ENCODE measurements at regions not wholly inside any gene's neighbourhood (a gene's known extent, or its start where the extent isn't known, plus 50 kb on each side); places are given as distances from the start of the nearest gene placed in this dataset.
"Not testable (repeated sequence)": the region's sequence is repeated elsewhere in the genome, so short reads cannot be mapped to it uniquely, and the experiment has no call there.

DNA sequence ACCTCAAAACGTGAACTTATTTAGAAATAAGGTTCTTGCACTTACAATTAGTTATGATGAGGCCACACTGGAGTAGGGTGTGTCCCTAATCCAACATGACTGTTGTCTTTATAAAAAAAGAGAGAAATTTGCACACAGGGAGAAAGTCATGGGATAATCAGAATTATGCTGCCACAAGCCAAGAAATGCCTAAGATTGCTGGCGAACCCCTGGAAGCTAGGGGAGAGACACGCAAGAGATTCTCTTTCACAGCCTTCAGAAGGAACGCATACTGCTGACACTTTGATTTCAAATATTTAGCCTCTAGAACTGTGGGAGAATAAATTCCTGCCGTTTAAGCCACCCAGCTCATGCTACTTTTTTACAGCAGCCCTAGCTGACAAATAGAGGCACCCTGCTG lies 138.3 kb downstream of the CCDC71L start:
- DNase-seq = no peak

DNA sequence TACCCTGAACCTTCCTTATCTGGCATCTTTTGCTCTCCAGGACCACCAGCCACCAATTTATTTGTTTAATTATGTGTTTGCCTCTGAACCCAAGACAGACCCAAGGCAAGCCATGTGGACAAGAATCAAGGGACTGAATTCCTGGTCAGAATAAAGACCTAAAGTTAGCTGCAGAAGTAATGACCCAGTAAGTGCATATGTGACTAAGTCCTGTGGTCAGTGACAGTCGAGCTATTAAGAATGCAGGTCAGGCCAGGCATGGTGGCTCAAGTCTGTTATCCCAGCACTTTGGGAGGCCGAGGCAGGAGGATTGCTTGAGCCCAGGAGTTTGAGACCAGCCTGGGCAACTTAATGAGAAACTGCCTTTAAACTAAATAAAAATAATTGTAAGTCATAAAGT lies 139.4 kb downstream of the CCDC71L start:
- DNase-seq = no peak

DNA sequence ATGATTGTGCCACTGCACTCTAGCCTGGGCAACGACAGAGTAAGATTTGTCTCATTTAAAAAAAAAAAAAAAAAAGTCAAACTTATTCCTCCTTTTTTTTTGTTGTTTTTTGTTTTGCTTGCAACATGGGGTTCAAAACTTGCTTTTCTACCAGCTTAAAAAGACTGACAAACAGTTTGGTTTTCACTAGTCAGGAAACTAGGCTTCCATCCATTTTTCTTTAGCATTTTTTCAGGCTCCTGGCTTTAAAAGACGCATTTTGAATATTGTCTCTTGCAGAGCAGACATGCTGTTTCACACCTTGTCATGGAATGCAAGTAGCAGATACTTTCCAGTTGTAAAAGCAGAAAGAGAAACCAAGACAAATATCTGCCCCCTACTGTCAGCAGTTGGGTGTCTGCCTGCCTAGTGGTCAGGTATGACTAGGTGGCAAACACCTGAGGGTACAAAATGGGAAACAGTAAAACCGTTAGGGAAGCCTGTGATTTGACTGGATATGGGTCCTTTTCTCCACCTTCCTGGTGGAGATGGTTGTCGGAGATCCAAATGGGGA lies 139.9 kb downstream of the CCDC71L start:
- no peak for DNase-seq

DNA sequence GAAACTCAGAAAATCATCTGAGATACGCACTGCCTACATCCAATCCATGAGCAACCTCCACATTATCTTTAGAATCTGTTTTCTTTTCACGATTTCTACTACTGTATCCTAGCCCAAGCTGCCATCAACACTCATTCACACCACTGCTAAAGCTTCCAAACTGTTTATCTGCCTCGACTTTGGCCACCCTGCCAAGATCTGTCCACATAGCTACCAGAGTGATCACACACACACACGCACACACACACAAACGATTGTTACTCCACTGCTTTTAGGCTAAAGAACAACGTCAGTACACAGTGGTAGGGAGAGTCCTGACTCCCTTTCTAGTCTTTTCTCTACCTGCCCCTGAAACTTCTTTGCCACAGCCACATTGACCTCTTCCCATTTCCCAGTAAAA lies 142.0 kb downstream of the CCDC71L start:
- no peak for DNase-seq

DNA sequence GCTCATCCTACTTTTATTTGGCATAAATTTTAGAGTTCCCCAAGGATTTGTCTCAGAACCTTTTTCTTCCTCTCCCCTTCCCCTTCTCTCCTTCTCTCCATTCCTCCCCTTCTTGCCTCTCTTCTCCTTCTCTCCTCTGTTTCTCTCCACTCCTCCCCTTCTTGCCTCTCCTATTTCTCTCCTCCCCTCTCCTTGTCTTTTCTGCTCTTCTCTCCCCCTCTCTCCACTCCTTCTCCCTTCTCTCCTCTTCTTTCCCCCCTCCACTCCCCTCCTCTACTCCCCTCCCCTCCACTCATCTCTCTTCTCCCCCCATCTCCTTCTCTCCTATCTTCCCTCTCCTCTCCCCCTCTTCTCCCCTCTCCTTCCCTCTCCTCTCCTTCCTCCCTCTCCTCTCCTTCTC lies 142.7 kb downstream of the CCDC71L start:
- no peak for DNase-seq

DNA sequence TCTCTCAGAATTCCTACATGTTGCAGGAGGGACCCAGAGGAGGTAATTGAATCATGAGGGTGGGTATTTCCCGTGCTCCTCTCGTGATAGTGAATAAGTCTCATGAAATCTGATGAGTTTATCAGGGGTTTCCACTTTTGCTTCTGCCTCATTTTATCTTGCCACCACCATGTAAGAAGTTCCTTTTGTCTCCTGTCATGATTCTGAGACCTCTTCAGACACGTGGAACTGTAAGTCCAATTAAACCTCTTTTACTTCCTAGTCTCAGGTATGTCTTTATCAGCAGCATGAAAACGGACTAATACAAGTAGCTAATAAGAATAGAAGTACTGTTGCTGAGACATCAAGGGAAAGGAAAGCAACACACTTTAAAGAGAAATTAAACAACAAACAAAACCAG lies 143.4 kb downstream of the CCDC71L start:
- DNase-seq = no peak

DNA sequence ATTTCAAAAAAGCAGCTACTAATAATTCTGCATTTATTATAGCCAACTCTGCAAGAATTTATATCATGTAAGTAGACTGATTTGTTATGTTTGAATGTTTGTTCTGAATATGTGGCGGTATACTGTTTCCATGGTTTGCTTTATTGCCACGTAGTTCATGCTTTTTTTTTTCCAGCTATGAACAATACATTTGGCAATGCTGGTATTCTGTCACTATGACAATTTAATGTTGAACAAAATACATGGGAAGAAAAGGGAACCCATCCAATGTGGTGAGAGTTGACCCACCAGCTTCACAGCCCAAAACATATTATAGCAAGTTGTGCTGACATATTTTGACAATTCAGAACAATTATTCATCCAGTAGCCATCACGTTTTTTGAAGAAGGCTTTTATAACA lies 145.6 kb downstream of the CCDC71L start:
- DNase-seq = no peak

DNA sequence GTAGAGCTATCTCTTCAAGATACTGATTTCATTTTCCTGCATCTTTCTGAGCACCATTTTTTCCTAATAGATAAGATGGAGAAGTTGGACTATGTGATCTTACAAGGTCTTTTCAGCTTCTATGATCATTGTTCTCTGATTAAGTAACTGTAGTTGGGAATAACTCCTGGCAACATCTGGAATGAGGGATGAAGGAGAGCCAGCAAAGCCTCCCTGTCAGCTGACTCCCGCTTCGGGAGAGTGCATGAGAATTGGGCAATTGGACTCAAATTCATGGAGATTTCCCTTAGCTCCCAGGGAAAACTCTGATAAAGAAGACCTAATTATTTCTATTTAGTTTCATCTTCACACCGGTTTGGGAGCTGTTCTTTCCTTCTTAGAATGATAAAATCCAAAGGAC lies 146.1 kb downstream of the CCDC71L start:
- DNase-seq = no peak

DNA sequence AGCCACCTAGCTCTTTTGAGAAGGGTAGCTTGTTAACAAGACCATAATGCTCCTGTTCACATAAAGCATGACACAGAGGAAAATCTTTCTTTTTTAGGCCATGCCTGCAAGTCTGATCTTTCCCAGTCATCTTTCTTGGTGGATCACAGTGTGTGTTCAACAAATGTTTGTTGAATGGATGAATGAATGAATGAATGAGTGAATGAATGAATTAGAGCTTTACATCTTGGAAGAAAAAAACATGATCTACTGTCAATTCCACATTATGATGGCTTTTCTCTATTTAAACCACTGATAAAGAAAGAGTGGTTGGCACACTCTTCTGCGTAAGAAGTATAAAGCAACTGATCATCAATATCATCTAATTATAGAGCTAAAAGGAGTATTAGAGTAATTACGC lies 148.7 kb downstream of the CCDC71L start:
- no peak for DNase-seq

DNA sequence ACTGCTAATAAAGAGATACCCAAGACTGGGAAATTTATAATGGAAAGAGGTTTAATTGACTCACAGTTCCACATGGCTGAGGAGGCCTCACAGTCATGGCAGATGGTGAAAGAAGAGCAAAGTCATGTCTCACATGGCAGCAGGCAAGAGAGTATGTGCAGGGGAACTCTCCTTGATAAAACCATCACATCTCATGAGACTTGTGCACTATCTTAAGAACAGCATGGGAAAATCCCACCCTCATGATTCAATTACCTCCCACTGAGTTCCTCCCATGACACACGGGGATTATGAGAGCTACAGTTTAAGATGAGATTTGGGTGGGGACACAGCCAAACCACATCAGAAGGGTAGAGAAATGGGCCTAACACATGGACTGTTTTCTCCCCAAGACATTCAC lies 156.3 kb downstream of the CCDC71L start:
- no peak for DNase-seq

DNA sequence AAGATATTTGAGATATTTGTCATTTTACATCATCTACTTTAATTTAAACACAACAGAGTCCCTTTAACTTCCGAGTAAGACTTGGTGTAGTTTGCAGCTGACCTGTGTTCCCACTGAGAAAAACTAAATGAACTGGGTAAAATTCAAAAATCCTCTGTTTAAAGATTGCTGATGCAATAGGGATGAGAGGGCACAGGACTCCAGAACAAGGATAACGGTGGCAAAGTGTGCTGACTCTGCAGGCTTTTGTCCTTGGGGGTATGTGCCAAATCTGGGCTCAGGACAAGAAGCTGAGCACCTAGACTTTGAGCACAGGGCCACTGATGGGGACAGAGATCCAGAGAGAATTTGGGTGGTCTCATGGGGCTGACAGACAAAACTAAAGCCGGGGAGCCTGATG lies 156.8 kb downstream of the CCDC71L start:
- no peak for DNase-seq

DNA sequence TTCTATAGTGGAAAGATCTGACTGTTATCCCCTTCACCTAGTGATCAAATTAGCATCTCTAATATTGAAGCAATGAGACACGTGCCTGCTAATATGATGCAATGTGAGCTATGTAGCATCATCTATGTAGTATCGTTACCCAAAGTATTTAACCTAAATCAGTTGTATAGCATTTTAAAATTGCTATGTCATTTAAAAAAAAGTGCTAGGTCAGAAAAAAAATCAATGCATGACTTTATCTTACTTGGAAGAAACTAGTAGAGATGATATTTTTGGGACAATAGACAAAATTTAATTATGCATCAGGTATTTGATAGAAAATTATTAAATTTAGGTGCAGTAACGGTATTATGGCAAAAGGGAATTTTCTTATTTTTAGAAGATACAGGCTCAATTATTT lies 157.3 kb downstream of the CCDC71L start:
- DNase-seq = no peak

DNA sequence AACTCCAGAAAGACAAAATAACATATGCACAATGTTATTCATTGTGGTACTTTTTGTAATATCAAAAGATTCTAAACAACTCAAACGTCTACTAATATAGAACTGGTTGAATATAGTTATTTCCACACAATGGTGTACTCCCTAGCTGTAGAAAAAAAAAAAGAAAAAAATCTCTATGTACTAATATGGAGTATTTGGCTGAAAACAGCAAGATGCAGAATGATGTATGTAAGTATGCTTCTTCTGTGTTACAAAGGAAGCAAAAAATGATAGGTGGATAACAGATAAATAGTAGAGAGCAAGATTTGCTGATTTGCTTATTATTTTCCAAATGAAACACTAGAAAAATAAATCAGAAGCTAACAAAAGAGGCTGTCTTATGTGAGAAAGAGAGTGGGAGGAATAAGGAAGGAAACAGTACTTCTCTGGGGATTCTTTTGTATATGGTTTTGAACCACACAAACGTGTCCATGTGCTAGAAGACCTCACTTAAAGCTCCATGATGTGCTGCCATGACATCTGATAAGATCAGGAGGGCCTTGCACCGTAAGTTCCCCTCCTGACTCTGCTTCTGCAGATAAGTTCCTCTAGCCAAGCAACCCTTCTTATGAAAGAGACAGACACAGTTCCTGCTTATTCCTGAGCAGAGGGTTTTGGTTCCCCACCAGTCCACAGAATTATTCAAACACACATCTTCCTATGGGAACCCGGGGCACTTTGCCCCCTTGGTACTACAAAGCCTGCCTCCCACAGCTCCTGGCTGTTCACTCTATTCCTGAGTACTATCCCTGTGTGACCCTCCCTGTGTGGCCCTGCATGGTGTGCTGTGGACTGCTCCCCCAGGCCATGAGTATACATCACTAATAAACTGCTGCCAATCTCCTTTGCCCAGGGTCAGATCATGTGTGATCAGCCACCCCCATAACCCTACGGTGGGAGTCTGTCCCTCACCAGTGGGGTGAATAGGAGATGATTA lies 159.1 kb downstream of the CCDC71L start:
- DNase-seq = no peak

DNA sequence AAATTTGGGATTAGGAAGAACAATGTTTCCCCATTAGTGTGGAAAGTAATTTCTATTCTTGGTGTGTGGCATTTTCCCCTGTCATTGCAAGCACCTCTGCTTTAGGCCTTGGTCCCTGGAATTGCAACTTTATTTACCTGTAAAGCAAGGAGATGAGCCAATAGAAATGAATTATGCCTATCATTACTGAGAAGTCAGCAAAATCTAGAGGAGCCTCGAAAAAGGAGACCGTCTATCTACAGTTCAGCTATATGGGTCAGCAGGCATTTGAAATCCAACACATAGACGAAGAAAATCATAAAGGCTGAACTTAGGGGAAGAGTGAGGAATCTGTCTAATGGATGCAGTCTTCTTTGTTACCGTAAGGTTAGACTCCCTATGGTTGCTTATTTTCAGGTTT lies 161.1 kb downstream of the CCDC71L start:
- no peak for DNase-seq

DNA sequence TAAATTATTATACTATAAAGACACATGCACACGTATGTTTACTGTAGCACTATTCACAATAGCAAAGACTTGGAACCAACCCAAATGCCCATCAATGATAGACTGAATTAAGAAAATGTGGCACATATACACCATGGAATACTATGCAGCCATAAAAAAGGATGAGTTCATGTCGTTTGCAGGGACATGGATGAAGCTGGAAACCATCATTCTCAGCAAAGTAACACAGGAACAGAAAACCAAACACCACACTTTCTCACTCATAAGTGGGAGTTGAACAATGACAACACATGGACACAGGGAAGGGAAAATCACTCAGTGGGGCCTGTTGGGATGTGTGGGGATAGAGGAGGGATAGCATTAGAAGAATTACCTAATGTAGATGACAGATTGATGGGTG lies 163.0 kb downstream of the CCDC71L start:
- not testable (repeated sequence) for DNase-seq

DNA sequence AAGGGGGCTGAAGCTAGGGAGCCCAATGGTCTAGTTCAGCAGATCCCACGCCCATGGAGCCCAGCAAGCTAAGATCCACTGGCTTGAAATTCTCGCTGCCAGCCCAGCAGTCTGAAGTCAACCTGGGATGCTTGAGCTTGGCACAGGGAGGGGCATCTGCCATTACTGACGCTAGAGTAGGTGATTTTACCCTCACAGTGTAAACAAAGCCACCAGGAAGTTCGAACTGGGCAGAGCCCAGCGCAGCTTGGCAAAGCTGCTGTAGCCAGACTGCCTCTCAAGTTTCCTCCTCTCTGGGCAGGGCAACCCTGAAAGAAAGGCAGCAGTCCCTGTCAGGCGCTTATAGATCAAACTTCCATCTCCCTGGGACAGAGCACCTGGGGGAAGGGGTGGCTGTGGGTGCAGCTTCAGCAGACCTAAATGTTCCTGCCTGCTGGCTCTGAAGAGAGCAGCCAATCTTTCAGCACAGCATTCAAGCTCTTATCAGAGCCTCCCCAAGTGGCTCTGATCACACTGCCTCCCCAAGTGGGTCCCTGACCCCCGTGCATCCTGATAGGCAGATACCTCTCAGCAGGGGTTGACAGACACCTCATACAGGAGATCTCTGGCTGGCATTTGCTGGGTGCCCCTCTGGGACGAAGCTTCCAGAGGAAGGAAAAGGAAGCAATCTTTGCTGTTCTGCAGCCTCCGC lies 167.8 kb downstream of the CCDC71L start:
- DNase-seq = no peak

DNA sequence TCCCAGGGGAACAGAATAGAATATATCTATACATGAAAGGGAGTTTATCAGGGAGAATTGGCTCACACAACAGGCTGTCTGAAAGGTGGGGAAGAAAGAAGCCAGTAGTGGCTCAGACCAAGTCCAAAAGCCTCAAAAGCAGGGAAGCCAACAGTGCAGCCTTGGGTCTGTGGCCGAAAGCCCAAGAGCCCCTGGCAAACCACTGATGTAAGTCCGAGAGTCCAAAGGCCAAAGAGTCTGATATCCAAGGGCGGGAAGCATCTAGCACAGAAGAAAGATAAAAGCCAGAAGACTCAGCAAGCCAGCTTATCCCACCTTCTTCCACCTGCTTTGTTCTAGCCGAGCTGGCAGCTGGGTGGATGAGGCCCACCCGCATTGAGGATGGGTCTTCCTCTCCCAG lies 172.5 kb downstream of the CCDC71L start:
- no peak for DNase-seq

DNA sequence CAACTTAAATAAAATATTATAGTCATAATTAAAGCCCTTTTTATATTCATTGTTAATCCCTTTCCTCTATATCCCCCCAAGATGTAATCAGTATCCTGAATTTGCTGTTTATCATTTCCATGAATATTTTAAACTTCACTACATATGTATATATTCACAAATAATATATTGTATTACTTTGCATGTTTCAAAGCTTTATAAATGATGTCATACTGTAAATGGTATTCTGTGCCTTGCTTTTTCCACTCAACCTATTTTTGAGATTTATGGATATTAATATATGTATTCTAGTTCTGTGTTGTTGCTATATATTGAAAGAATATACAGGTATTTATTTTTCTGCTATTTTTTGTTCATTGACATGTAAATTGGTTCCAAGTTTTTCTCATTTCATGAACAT lies 173.1 kb downstream of the CCDC71L start:
- DNase-seq = no peak

DNA sequence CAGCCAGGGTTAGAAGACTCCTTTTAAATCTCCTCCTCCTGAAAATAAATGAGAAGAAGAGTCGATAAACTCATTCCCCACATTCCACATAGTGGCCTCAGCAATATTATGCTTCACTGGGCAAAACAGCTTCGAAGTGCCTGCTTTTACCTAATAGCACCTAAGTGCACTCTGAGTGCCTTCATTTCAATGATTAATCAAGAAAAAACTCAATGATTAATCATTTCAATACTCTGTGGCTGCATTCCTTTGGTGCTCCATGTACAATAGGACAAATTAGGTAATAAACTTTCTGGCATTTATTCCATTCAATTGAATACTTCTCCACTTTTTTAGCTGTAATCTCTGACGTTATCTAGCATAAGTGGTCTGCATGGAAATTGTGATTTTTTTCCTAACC lies 174.6 kb downstream of the CCDC71L start:
- DNase-seq = no peak

DNA sequence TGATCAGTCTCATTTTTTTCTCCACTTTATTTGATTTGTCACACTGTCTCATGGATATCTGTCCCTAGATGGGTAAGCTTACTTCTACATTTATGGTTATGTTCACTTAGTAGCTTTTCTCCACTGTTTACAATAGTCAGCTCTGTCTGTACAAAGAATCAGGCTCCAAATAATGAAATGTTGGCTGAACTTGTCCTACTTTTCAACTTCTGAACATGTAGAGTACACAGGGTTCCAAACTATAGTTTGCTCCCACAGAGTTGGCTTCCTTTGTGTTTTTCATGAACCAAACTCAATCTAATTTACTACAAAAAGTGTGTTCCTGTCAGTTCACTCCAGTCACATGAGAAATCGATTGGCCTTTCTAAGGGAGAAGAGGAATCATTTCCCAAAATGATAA lies 175.0 kb downstream of the CCDC71L start:
- DNase-seq = no peak

DNA sequence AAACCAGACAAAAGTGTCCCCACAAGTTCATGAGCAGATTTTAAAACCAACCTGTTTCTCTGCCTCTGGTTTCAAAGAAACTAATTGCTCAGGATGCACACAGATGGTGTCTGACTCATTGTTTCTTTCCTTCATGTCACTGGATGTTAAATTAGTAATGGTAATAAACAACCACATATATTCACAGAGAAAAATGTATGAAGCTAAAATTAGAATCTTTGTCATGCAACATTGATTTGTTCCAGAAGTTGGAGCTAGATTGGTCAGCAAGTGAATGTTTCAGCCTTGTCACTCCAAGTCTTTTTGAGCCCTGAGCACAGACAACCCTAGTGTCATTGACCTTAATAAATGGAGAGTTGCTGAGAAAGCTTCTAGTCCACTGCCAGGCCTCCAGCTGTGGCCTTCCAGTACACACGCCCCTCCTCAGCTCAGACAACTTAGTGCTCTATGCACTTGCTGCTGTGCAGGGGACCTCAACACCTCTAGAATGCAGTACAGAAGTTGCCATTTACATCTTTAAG lies 175.9 kb downstream of the CCDC71L start:
- DNase-seq = no peak

DNA sequence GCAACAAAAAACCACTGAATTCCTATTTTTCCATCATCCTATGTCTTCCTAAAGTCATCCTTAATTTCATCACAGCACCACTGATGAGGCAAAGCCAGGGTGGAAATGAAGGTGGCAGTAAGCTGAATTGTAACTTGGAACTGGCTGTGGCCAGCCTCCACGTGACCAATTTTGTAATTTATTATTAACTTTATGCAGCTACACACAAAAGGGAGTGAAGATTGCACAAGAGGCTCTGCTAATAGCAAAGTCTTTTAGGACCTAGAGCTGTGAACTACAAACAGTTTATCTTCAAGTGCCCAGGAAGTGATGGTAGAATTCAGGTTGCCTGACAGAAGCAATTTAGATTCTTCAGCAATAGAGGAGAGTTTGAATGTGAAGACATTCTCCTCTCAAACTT lies 176.4 kb downstream of the CCDC71L start:
- DNase-seq = no peak

DNA sequence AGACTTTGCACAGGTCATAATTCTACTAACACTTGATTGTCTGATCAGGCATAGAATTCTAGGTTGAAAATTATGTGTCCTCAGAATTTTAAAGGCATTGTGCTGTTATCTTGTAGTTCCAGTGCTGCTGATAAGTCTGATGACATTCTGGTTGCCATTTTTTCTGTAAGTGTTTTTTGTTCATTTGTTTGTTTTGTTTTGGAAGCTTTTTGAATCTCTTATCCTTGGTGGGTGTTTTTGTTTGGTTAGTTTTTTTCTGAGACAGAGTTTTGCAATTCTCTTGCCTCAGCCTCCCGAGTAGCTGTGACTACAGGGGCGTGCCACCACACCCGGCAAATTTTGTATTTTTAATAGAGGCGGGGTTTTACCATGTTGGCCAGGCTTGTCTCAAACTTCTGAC lies 178.9 kb downstream of the CCDC71L start:
- no peak for DNase-seq

DNA sequence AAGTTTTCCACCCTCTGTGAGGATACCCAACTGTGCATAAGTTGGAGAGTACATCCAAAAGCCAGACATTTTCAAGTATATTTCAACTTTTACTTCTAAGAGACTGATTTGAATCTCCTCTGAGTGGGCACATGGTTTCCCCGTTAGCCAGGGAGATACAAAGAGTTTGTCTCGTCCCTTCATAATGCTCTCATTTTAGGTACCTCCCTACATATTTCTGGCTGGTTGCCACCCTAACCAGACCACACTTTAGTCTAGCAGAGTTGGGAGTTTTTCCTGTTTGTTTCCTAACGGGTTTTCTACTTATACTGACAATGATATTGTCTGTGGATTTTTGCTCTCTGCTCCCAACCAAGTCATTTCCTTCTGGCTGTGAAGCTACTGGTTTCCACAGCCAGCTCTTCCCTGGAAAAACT lies 180.3 kb downstream of the CCDC71L start:
- DNase-seq = no peak
